ENCODE measurements at regions not wholly inside any gene's neighbourhood (a gene's known extent, or its start where the extent isn't known, plus 50 kb on each side); places are given as distances from the start of the nearest gene placed in this dataset.

DNA sequence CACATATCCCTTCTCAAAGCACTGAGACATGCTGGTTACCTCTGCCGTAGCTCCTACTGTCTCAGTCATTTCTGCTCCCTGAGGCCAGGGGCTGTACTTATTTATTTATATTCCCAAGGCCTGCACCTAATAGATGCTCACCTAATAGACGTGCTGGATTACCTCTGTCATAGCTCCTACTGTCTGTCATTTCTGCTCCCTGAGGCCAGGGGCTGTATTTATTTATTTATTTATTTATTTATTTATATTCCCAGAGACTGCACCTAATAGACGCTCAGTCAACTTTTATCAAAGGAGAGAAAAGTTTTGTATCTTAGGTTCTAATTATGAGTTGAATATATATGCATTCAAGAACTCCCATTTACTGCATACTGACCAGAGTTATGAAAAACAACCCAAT lies 414.0 kb upstream of the TRIB2 start:
- TF ChIP-seq, protein P1, sequence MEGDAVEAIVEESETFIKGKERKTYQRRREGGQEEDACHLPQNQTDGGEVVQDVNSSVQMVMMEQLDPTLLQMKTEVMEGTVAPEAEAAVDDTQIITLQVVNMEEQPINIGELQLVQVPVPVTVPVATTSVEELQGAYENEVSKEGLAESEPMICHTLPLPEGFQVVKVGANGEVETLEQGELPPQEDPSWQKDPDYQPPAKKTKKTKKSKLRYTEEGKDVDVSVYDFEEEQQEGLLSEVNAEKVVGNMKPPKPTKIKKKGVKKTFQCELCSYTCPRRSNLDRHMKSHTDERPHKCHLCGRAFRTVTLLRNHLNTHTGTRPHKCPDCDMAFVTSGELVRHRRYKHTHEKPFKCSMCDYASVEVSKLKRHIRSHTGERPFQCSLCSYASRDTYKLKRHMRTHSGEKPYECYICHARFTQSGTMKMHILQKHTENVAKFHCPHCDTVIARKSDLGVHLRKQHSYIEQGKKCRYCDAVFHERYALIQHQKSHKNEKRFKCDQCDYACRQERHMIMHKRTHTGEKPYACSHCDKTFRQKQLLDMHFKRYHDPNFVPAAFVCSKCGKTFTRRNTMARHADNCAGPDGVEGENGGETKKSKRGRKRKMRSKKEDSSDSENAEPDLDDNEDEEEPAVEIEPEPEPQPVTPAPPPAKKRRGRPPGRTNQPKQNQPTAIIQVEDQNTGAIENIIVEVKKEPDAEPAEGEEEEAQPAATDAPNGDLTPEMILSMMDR (conservative IDR thresholded peaks at IDR 0.05; ENCODE audit: low read length) = no peak
- no peak for TF ChIP-seq EZH2phosphoT487 (IDR thresholded peaks at IDR 0.05; ENCODE audit: borderline replicate concordance, low read depth, low read length)
